SU-DHL-6 (cell line): ENCODE measurements at regions not wholly inside any gene's neighbourhood (a gene's known extent, or its start where the extent isn't known, plus 50 kb on each side); places are given as distances from the start of the nearest gene placed in this dataset.

Experiments
- H2AFZ ChIP-seq: fragments of 200-600 bp; sonication (generic); 2 replicates; pipeline ENCODE4 v1.6.1; 2014; ENCODE audit warnings: low read depth, mild to moderate bottlenecking, moderate library complexity, mixed read lengths, antibody characterized with exemption, low read length; ENCODE audit not compliant: severe bottlenecking
- H3F3A ChIP-seq: fragments of 200-600 bp; shearing (Covaris generic); 2 replicates; pipeline ENCODE4 v1.6.0; 2016; ENCODE audit warnings: antibody characterized with exemption, mild to moderate bottlenecking; ENCODE audit not compliant: insufficient read depth
- H3K27ac ChIP-seq: fragments of 200-600 bp; sonication (generic); 2 replicates; pipeline ENCODE4 v1.5.1; 2016; ENCODE audit warnings: low read depth, mild to moderate bottlenecking, low read length, moderate library complexity, mixed read lengths
- H3K27me3 ChIP-seq: fragments of 200-600 bp; sonication (generic), shearing (Covaris generic); 2 replicates; pipeline ENCODE4 v1.6.0; 2014; ENCODE audit warnings: mild to moderate bottlenecking, low read length
- H3K36me3 ChIP-seq: fragments of 200-600 bp; sonication (generic); 2 replicates; pipeline ENCODE4 v1.6.1; 2014; ENCODE audit warnings: mild to moderate bottlenecking, low read length, mixed read lengths
- H3K4me2 ChIP-seq: fragments of 300-600, 200-600 bp; shearing (Covaris generic), sonication (generic); 2 replicates; pipeline ENCODE4 v1.6.0; 2014; ENCODE audit warnings: low read length, low read depth, mild to moderate bottlenecking; ENCODE audit not compliant: poor library complexity, severe bottlenecking
- H3K4me3 ChIP-seq: fragments of 200-600 bp; sonication (generic); 2 replicates; pipeline ENCODE4 v1.5.1; 2014; ENCODE audit warnings: antibody characterized with exemption, low read length, mild to moderate bottlenecking, mixed read lengths; ENCODE audit not compliant: insufficient read depth, poor library complexity, severe bottlenecking
- H3K79me2 ChIP-seq: fragments of 200-600 bp; sonication (generic); 2 replicates; pipeline ENCODE4 v1.6.1; 2014; ENCODE audit warnings: mild to moderate bottlenecking, low read length, moderate library complexity; ENCODE audit not compliant: insufficient read depth
- H3K9ac ChIP-seq: fragments of 200-600 bp; sonication (generic); 2 replicates; pipeline ENCODE4 v1.7.0; 2014; ENCODE audit warnings: mild to moderate bottlenecking, low read length
- H3K9me2 ChIP-seq: fragments of 200-600 bp; sonication (generic); replicated peaks from 2 replicates; pipeline ENCODE4 v1.6.1; 2014; ENCODE audit warnings: low read length; ENCODE audit not compliant: insufficient read depth
- H3K9me3 ChIP-seq: fragments of 200-600 bp; sonication (generic); 2 replicates; pipeline ENCODE4 v1.6.1; 2014; ENCODE audit warnings: low read length, mixed read lengths; ENCODE audit not compliant: insufficient read depth
- H4K20me1 ChIP-seq: fragments of 200-600 bp; sonication (generic); 2 replicates; pipeline ENCODE4 v1.6.1; 2014; ENCODE audit warnings: low read depth, mild to moderate bottlenecking, antibody characterized with exemption, low read length, moderate library complexity, mixed read lengths
- CTCF ChIP-seq: fragments of 200-600 bp; sonication (generic); IDR thresholded peaks from one replicate; pipeline ENCODE4 v1.5.1; 2017; ENCODE audit warnings: antibody characterized with exemption, mild to moderate bottlenecking, low read length, moderate library complexity; ENCODE audit not compliant: insufficient read depth, poor library complexity, severe bottlenecking
- EZH2phosphoT487 ChIP-seq: fragments of 200-600 bp; sonication (generic), shearing (Covaris generic); conservative IDR thresholded peaks from 2 replicates; pipeline ENCODE4 v1.6.1; 2018; ENCODE audit warnings: mild to moderate bottlenecking, antibody characterized with exemption, low read length, moderate library complexity, mixed read lengths

- Histone ChIP-seq H3K79me2 (no peaks in the 10 kb centered on the region), H3K27me3 (no peaks in the 10 kb centered on the region), H3K36me3 (no peaks in the 10 kb centered on the region), H3K9me3 (no peaks in the 10 kb centered on the region), H3K9me2 (no peaks in the 10 kb centered on the region), H3K27ac (no peak overlapping the region), H3K4me2 (no peak overlapping the region), H3K9ac (no peak overlapping the region), H2AFZ (no peak overlapping the region), H3F3A (no peaks in the 10 kb centered on the region), H3K4me3 (no peak overlapping the region), H4K20me1 (no peaks in the 10 kb centered on the region)
- TF ChIP-seq CTCF = no peak
- no peak for TF ChIP-seq EZH2phosphoT487
These were observed 217.9 kb upstream of the ACTBL2 start for GRCh38 chr5:57700484-57700883.

- Histone ChIP-seq H2AFZ (no peak overlapping the region), H3K9me3 (no peaks in the 10 kb centered on the region), H3K9me2 (no peaks in the 10 kb centered on the region), H3K27me3 (no peaks in the 10 kb centered on the region), H3F3A (no peaks in the 10 kb centered on the region), H3K4me2 (no peak overlapping the region), H3K79me2 (no peaks in the 10 kb centered on the region), H3K27ac (no peak overlapping the region), H3K4me3 (no peak overlapping the region), H3K36me3 (no peaks in the 10 kb centered on the region), H4K20me1 (no peaks in the 10 kb centered on the region), H3K9ac (no peak overlapping the region)
- TF ChIP-seq EZH2phosphoT487 (no peak), CTCF (no peak)
These were observed 217.5 kb upstream of the ACTBL2 start for GRCh38 chr5:57700072-57700471.

GRCh38 chr5:57698802-57699201 is 216.2 kb upstream of the ACTBL2 start:
- Histone ChIP-seq H3K36me3 (no peaks in the 10 kb centered on the region), H3K4me3 (no peak overlapping the region), H3K4me2 (no peak overlapping the region), H3F3A (no peaks in the 10 kb centered on the region), H3K9me3 (no peaks in the 10 kb centered on the region), H3K27me3 (no peaks in the 10 kb centered on the region), H2AFZ (no peak overlapping the region), H3K79me2 (no peaks in the 10 kb centered on the region), H4K20me1 (no peaks in the 10 kb centered on the region), H3K9ac (no peak overlapping the region), H3K9me2 (no peaks in the 10 kb centered on the region), H3K27ac (no peak overlapping the region)
- TF ChIP-seq CTCF (no peak), EZH2phosphoT487 (no peak)

GRCh38 chr5:57698086-57698485 is 215.5 kb upstream of the ACTBL2 start:
- H3K4me3 ChIP-seq = no peak overlapping the region
- no peaks in the 10 kb centered on the region for H3K9me3 ChIP-seq
- no peaks in the 10 kb centered on the region for H4K20me1 ChIP-seq
- no peak overlapping the region for H3K4me2 ChIP-seq
- no peaks in the 10 kb centered on the region for H3K79me2 ChIP-seq
- no peaks in the 10 kb centered on the region for H3F3A ChIP-seq
- H2AFZ ChIP-seq = no peak overlapping the region
- no peaks in the 10 kb centered on the region for H3K9me2 ChIP-seq
- no peak for TF ChIP-seq CTCF
- TF ChIP-seq EZH2phosphoT487 = no peak
- H3K27ac ChIP-seq = no peak overlapping the region
- H3K27me3 ChIP-seq = no peaks in the 10 kb centered on the region
- no peaks in the 10 kb centered on the region for H3K36me3 ChIP-seq
- no peak overlapping the region for H3K9ac ChIP-seq
